HG03025 (cell line): ENCODE measurements at regions not wholly inside any gene's neighbourhood (a gene's known extent, or its start where the extent isn't known, plus 50 kb on each side); places are given as distances from the start of the nearest gene placed in this dataset.

Source experiments
- ATAC-seq: cut with Tn5 transposase; IDR thresholded peaks from one replicate; pipeline ENCODE4 v1.9.1; 2021; ENCODE audit warnings: mild to moderate bottlenecking, moderate library complexity; ENCODE audit not compliant: unreplicated experiment, low FRiP score

- ATAC-seq = peak; percentile 72
Observed at GRCh38 chr4:176002007-176002613, 63.5 kb upstream of the WDR17 start.

- ATAC-seq = no peak
Observed at GRCh38 chr4:176005766-176006165, 59.9 kb upstream of the WDR17 start.

GRCh38 chr4:176009254-176009653 lies 56.4 kb upstream of the WDR17 start:
- ATAC-seq = no peak

- peak; percentile 21 for ATAC-seq
Observed at GRCh38 chr4:176011529-176011928, 54.1 kb upstream of the WDR17 start.

DNA sequence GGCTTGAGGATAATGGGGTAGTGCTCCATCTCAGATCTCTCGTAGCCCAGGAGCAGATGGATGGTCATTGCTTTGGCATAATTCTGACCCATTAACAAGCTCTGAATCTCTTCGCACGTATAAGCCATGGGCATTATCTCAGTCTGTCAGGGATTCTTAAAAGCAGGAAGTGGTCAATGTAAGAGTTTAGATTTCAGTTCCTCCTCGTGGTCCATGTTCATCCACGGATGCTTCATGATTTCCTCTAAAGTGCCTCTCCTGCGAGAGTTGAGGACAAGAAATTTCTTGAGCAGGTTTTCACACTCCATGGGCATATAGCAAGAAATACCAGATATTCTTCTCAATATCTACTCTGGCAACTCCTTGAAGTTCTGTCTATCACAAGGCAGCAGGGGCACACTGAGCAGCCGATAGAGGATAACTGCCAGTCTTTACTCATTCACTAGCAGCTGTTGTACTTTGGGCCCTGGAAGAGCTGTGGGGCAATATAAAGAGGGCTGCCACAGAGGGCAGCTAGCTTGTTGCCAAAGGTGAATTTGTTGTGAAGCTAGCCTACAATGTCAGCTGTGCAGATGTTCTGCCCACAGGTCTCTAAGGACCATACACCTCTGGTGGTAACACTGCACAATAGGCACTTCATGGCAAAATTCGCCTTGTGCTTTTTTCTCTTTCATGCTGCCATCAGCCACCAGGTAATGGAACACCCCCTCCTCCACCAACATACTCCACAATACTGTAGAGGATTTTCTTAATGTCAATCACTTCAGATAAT lies 52.0 kb upstream of the WDR17 start:
- ATAC-seq = peak; percentile 90

- no peak for ATAC-seq
Observed at GRCh38 chr4:176014583-176015108, 51.0 kb upstream of the WDR17 start.
